ENCODE measurements at regions not wholly inside any gene's neighbourhood (a gene's known extent, or its start where the extent isn't known, plus 50 kb on each side); places are given as distances from the start of the nearest gene placed in this dataset.
"Not testable (repeated sequence)": the region's sequence is repeated elsewhere in the genome, so short reads cannot be mapped to it uniquely, and the experiment has no call there.

GRCh38 chr6:144544266-144544830 is 259.2 kb downstream of the UTRN start:
- DNase-seq: no peak

- DNase-seq: no peak
These were observed 261.7 kb downstream of the UTRN start for GRCh38 chr6:144546807-144547206.

GRCh38 chr6:144547409-144547808 is 262.3 kb downstream of the UTRN start:
- DNase-seq: no peak

GRCh38 chr6:144548536-144548935 is 263.4 kb downstream of the UTRN start:
- no peak for DNase-seq

- DNase-seq: no peak
These were observed 265.0 kb downstream of the UTRN start for GRCh38 chr6:144549837-144550747.

GRCh38 chr6:144551339-144551738 is 266.2 kb downstream of the UTRN start:
- no peak for DNase-seq

GRCh38 chr6:144555066-144555465 is 269.9 kb downstream of the UTRN start:
- DNase-seq: no peak

GRCh38 chr6:144559865-144560593 is 274.9 kb downstream of the UTRN start:
- DNase-seq: no peak

- DNase-seq: no peak
These were observed 276.4 kb downstream of the UTRN start for GRCh38 chr6:144561455-144562043.

- no peak for DNase-seq
These were observed 279.1 kb downstream of the UTRN start for GRCh38 chr6:144564202-144564601.

- no peak for DNase-seq
These were observed 281.9 kb downstream of the UTRN start for GRCh38 chr6:144566868-144567615.

- DNase-seq: no peak
These were observed 283.1 kb downstream of the UTRN start for GRCh38 chr6:144568241-144568640.

GRCh38 chr6:144572541-144572940 is 287.4 kb downstream of the UTRN start:
- not testable (repeated sequence) for DNase-seq

GRCh38 chr6:144574796-144575195 is 289.7 kb downstream of the UTRN start:
- no peak for DNase-seq

- DNase-seq: no peak
These were observed 290.2 kb downstream of the UTRN start for GRCh38 chr6:144575327-144575726.

GRCh38 chr6:144576871-144577270 is 291.7 kb downstream of the UTRN start:
- no peak for DNase-seq

GRCh38 chr6:144578385-144579350 is 293.5 kb downstream of the UTRN start:
- DNase-seq: no peak

- DNase-seq: no peak
These were observed 294.9 kb downstream of the UTRN start for GRCh38 chr6:144580039-144580438.

- no peak for DNase-seq
These were observed 295.6 kb downstream of the UTRN start for GRCh38 chr6:144580771-144581170.

- DNase-seq: no peak
These were observed 296.8 kb downstream of the UTRN start for GRCh38 chr6:144581812-144582537.

Data from NCI-H1930 (cell line).